GM23338 (cell line): ENCODE measurements at regions not wholly inside any gene's neighbourhood (a gene's known extent, or its start where the extent isn't known, plus 50 kb on each side); places are given as distances from the start of the nearest gene placed in this dataset.

Experiments
- EZH2 ChIP-seq: fragments of 200-600 bp; sonication (generic); IDR thresholded peaks from one replicate; pipeline ENCODE4 v1.8.0; 2017; ENCODE audit warnings: antibody characterized with exemption, mild to moderate bottlenecking, low read depth; ENCODE audit not compliant: unreplicated experiment
- EZH2phosphoT487 ChIP-seq: fragments of 200-600 bp; sonication (generic); IDR thresholded peaks from one replicate; pipeline ENCODE4 v1.8.1; 2018; ENCODE audit warnings: antibody characterized with exemption; ENCODE audit not compliant: unreplicated experiment
- JUNB ChIP-seq: IDR thresholded peaks from one replicate; pipeline ENCODE4 v1.6.1; 2016; ENCODE audit warnings: antibody characterized with exemption; ENCODE audit not compliant: unreplicated experiment
- POLR2AphosphoS5 ChIP-seq: IDR thresholded peaks from 2 replicates; pipeline ENCODE4 v1.6.1; 2016; ENCODE audit warnings: antibody characterized with exemption, low read depth
- STAT1 ChIP-seq: IDR thresholded peaks from one replicate; pipeline ENCODE4 v1.6.1; 2016; ENCODE audit warnings: antibody characterized with exemption; ENCODE audit not compliant: unreplicated experiment
- ZNF331 ChIP-seq: fragments of 250-450 bp; sonication (Bioruptor Pico); IDR thresholded peaks from 2 replicates; pipeline ENCODE4 v1.5.0; 2020; ENCODE audit warnings: low read depth, mild to moderate bottlenecking, moderate library complexity
- TF ChIP-seq, protein P1 (sequence below): IDR thresholded peaks from one replicate; pipeline ENCODE4 v1.6.1; 2018; ENCODE audit warnings: antibody characterized with exemption; ENCODE audit not compliant: unreplicated experiment
- TF ChIP-seq, protein P2 (sequence below), 2 experiments: fragments of 200-600 bp in 1 of 2; sonication (generic) in 1 of 2; conservative IDR thresholded peaks; 2 replicates each; pipeline versions ENCODE4 v1.5.1 to v1.6.1; 2016 to 2017; ENCODE audit warnings: antibody characterized with exemption in 2 of 2, low read depth in 2 of 2, mild to moderate bottlenecking in 2 of 2, moderate library complexity in 1 of 2
- TF ChIP-seq, protein P3 (sequence below): IDR thresholded peaks from 2 replicates; pipeline ENCODE4 v1.6.1; 2016; ENCODE audit warnings: antibody characterized with exemption

DNA sequence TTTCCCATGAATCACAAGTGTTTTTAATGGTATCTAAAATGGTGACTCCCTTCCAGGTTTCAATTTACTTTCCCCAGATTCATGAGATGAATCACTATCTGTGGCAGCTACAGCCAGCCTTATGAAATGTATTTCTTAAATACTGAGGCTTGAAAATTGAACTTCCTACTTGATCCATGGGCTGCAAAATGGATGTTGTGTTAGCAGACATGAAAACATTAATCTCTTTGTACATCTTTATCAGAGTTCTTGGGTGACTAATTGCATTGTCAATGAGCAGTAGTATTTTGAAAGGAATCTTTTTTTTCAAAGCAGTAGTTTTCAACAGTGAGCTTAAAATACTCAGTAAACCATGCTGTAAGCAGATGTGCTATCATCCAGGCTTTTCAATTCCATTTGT is 250.8 kb downstream of the SLC6A15 start:
- TF ChIP-seq, protein P1, sequence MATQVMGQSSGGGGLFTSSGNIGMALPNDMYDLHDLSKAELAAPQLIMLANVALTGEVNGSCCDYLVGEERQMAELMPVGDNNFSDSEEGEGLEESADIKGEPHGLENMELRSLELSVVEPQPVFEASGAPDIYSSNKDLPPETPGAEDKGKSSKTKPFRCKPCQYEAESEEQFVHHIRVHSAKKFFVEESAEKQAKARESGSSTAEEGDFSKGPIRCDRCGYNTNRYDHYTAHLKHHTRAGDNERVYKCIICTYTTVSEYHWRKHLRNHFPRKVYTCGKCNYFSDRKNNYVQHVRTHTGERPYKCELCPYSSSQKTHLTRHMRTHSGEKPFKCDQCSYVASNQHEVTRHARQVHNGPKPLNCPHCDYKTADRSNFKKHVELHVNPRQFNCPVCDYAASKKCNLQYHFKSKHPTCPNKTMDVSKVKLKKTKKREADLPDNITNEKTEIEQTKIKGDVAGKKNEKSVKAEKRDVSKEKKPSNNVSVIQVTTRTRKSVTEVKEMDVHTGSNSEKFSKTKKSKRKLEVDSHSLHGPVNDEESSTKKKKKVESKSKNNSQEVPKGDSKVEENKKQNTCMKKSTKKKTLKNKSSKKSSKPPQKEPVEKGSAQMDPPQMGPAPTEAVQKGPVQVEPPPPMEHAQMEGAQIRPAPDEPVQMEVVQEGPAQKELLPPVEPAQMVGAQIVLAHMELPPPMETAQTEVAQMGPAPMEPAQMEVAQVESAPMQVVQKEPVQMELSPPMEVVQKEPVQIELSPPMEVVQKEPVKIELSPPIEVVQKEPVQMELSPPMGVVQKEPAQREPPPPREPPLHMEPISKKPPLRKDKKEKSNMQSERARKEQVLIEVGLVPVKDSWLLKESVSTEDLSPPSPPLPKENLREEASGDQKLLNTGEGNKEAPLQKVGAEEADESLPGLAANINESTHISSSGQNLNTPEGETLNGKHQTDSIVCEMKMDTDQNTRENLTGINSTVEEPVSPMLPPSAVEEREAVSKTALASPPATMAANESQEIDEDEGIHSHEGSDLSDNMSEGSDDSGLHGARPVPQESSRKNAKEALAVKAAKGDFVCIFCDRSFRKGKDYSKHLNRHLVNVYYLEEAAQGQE: no peak
- TF ChIP-seq, protein P2, sequence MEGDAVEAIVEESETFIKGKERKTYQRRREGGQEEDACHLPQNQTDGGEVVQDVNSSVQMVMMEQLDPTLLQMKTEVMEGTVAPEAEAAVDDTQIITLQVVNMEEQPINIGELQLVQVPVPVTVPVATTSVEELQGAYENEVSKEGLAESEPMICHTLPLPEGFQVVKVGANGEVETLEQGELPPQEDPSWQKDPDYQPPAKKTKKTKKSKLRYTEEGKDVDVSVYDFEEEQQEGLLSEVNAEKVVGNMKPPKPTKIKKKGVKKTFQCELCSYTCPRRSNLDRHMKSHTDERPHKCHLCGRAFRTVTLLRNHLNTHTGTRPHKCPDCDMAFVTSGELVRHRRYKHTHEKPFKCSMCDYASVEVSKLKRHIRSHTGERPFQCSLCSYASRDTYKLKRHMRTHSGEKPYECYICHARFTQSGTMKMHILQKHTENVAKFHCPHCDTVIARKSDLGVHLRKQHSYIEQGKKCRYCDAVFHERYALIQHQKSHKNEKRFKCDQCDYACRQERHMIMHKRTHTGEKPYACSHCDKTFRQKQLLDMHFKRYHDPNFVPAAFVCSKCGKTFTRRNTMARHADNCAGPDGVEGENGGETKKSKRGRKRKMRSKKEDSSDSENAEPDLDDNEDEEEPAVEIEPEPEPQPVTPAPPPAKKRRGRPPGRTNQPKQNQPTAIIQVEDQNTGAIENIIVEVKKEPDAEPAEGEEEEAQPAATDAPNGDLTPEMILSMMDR (conservative IDR thresholded peaks at IDR 0.05; ENCODE audit: low read depth in 2 of 2): no peak
- no peak for TF ChIP-seq EZH2
- no peak for TF ChIP-seq JUNB
- TF ChIP-seq POLR2AphosphoS5: no peak
- no peak for TF ChIP-seq EZH2phosphoT487
- TF ChIP-seq, protein P3, sequence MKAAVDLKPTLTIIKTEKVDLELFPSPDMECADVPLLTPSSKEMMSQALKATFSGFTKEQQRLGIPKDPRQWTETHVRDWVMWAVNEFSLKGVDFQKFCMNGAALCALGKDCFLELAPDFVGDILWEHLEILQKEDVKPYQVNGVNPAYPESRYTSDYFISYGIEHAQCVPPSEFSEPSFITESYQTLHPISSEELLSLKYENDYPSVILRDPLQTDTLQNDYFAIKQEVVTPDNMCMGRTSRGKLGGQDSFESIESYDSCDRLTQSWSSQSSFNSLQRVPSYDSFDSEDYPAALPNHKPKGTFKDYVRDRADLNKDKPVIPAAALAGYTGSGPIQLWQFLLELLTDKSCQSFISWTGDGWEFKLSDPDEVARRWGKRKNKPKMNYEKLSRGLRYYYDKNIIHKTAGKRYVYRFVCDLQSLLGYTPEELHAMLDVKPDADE: no peak
- TF ChIP-seq ZNF331 (CRISPR knock-in tag): no peak
- no peak for TF ChIP-seq STAT1
